ENCODE measurements at regions not wholly inside any gene's neighbourhood (a gene's known extent, or its start where the extent isn't known, plus 50 kb on each side); places are given as distances from the start of the nearest gene placed in this dataset.

GRCh38 chr15:29433050-29433318 is 163.4 kb upstream of the NSMCE3 start:
- Histone ChIP-seq H3K4me3 (ENCODE audit: low read depth in 1 of 2, low read length in 2 of 2) (no peak overlapping the region), H3K4me2 (ENCODE audit: insufficient read depth, low read length) (no peak overlapping the region), H3K36me3 (ENCODE audit: insufficient read depth, low read length) (no peaks in the 10 kb centered on the region), H3K9me3 (ENCODE audit: insufficient read depth, low read length, severe bottlenecking) (no peaks in the 10 kb centered on the region), H4K20me1 (ENCODE audit: insufficient read depth, low read length) (no peaks in the 10 kb centered on the region), H3K9ac (ENCODE audit: low read depth, low read length) (no peak overlapping the region), H2AFZ (ENCODE audit: low read depth, low read length) (no peak overlapping the region), H3K27ac (ENCODE audit: low read length) (no peak overlapping the region), H3K79me2 (ENCODE audit: insufficient read depth, low read length) (no peaks in the 10 kb centered on the region), H3K27me3 (ENCODE audit: insufficient read depth, low read length, poor library complexity) (no peaks in the 10 kb centered on the region), H3K4me1 (ENCODE audit: insufficient read depth, low read length) (no peaks in the 10 kb centered on the region)
- ATAC-seq (ENCODE audit: insufficient read depth, low read depth) (no peak), DNase-seq (no peak)
- TF ChIP-seq EZH2 (IDR thresholded peaks at IDR 0.05; ENCODE audit: borderline replicate concordance, low read depth, low read length, severe bottlenecking), result no peak
- TF ChIP-seq, protein P1, sequence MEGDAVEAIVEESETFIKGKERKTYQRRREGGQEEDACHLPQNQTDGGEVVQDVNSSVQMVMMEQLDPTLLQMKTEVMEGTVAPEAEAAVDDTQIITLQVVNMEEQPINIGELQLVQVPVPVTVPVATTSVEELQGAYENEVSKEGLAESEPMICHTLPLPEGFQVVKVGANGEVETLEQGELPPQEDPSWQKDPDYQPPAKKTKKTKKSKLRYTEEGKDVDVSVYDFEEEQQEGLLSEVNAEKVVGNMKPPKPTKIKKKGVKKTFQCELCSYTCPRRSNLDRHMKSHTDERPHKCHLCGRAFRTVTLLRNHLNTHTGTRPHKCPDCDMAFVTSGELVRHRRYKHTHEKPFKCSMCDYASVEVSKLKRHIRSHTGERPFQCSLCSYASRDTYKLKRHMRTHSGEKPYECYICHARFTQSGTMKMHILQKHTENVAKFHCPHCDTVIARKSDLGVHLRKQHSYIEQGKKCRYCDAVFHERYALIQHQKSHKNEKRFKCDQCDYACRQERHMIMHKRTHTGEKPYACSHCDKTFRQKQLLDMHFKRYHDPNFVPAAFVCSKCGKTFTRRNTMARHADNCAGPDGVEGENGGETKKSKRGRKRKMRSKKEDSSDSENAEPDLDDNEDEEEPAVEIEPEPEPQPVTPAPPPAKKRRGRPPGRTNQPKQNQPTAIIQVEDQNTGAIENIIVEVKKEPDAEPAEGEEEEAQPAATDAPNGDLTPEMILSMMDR (IDR thresholded peaks at IDR 0.05; ENCODE audit: borderline replicate concordance, extremely low read depth, low read length, poor library complexity, severe bottlenecking), result no peak

GRCh38 chr15:29432191-29433049 is 162.8 kb upstream of the NSMCE3 start:
- Histone ChIP-seq H3K79me2 (ENCODE audit: insufficient read depth, low read length) (no peaks in the 10 kb centered on the region), H3K36me3 (ENCODE audit: insufficient read depth, low read length) (no peaks in the 10 kb centered on the region), H3K9me3 (ENCODE audit: insufficient read depth, low read length, severe bottlenecking) (no peaks in the 10 kb centered on the region), H3K27ac (ENCODE audit: low read length) (no peak overlapping the region), H3K4me2 (ENCODE audit: insufficient read depth, low read length) (no peak overlapping the region), H3K4me3 (ENCODE audit: low read depth in 1 of 2, low read length in 2 of 2) (no peak overlapping the region), H2AFZ (ENCODE audit: low read depth, low read length) (no peak overlapping the region), H3K4me1 (ENCODE audit: insufficient read depth, low read length) (no peaks in the 10 kb centered on the region), H3K9ac (ENCODE audit: low read depth, low read length) (no peak overlapping the region), H4K20me1 (ENCODE audit: insufficient read depth, low read length) (no peaks in the 10 kb centered on the region), H3K27me3 (ENCODE audit: insufficient read depth, low read length, poor library complexity) (no peaks in the 10 kb centered on the region)
- ATAC-seq (ENCODE audit: insufficient read depth, low read depth) (no peak), DNase-seq (no peak)
- TF ChIP-seq, protein P1 (IDR thresholded peaks at IDR 0.05; ENCODE audit: borderline replicate concordance, extremely low read depth, low read length, poor library complexity, severe bottlenecking), result no peak

DNA sequence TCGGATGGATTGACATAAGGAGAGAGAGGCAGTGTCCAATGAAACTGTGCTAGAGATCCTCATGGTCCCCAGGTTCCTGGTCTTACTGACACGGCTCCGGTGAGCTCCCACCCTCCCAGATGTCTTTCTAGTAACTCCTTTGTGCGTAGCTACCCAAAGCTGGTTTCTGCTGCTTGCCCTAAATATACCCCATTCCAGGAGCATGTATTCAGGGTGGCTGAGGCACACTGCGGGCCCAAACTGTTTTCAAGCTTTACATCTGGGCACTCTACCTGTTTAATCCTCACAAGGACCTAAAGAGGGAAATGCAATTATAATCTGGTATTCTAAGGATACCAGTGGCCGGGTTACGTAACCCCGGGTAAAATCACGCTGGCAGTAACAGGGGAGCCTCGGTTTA is 161.2 kb upstream of the NSMCE3 start:
- H4K20me1 ChIP-seq (ENCODE audit: insufficient read depth, low read length), result no peaks in the 10 kb centered on the region
- no peaks in the 10 kb centered on the region for H3K27me3 ChIP-seq (ENCODE audit: insufficient read depth, low read length, poor library complexity)
- ATAC-seq (ENCODE audit: insufficient read depth, low read depth), result no peak
- no peak overlapping the region for H3K4me2 ChIP-seq (ENCODE audit: insufficient read depth, low read length)
- H3K4me1 ChIP-seq (ENCODE audit: insufficient read depth, low read length), result no peaks in the 10 kb centered on the region
- no peaks in the 10 kb centered on the region for H3K36me3 ChIP-seq (ENCODE audit: insufficient read depth, low read length)
- no peak overlapping the region for H2AFZ ChIP-seq (ENCODE audit: low read depth, low read length)
- H3K27ac ChIP-seq (ENCODE audit: low read length), result no peak overlapping the region
- TF ChIP-seq EZH2 (IDR thresholded peaks at IDR 0.05; ENCODE audit: borderline replicate concordance, low read depth, low read length, severe bottlenecking), result no peak
- TF ChIP-seq, protein P1 (IDR thresholded peaks at IDR 0.05; ENCODE audit: borderline replicate concordance, extremely low read depth, low read length, poor library complexity, severe bottlenecking), result no peak
- H3K79me2 ChIP-seq (ENCODE audit: insufficient read depth, low read length), result no peaks in the 10 kb centered on the region
- H3K9me3 ChIP-seq (ENCODE audit: insufficient read depth, low read length, severe bottlenecking), result no peaks in the 10 kb centered on the region
- no peak for DNase-seq
- no peak overlapping the region for H3K4me3 ChIP-seq (ENCODE audit: low read depth in 1 of 2, low read length in 2 of 2)
- no peak overlapping the region for H3K9ac ChIP-seq (ENCODE audit: low read depth, low read length)
